Mesenchymal stem cell (in vitro differentiated cells and primary cell): ENCODE measurements at regions not wholly inside any gene's neighbourhood (a gene's known extent, or its start where the extent isn't known, plus 50 kb on each side); places are given as distances from the start of the nearest gene placed in this dataset.
"Not testable (repeated sequence)": the region's sequence is repeated elsewhere in the genome, so short reads cannot be mapped to it uniquely, and the experiment has no call there.

Source experiments
- DNase-seq: peaks from one replicate; pipeline ENCODE4 v3.0.0-alpha.2; 2013
- H2AFZ ChIP-seq: one replicate; pipeline ENCODE4 v1.6.1; 2013; ENCODE audit warnings: low read depth, mild to moderate bottlenecking, control low read depth, inconsistent platforms, low read length, moderate library complexity
- H2AK5ac ChIP-seq: 2 replicates; pipeline ENCODE4 v1.6.1; 2013; ENCODE audit warnings: low read length, moderate library complexity, mild to moderate bottlenecking, inconsistent platforms; ENCODE audit not compliant: severe bottlenecking
- H2BK120ac ChIP-seq: one replicate; pipeline ENCODE4 v1.6.1; 2013; ENCODE audit warnings: low read depth, mild to moderate bottlenecking, inconsistent platforms, low read length, moderate library complexity
- H2BK12ac ChIP-seq, 2 experiments: one replicate each; pipeline ENCODE4 v1.6.1; 2013; ENCODE audit warnings: inconsistent platforms in 2 of 2, low read length in 2 of 2, mild to moderate bottlenecking in 2 of 2, moderate library complexity in 2 of 2, control low read depth in 1 of 2
- H2BK15ac ChIP-seq: one replicate; pipeline ENCODE4 v1.6.1; 2013; ENCODE audit warnings: mild to moderate bottlenecking, low read depth, inconsistent platforms; ENCODE audit not compliant: poor library complexity, severe bottlenecking
- H2BK5ac ChIP-seq: 2 replicates; pipeline ENCODE4 v1.6.1; 2013; ENCODE audit warnings: low read depth, mild to moderate bottlenecking, low read length, control low read depth, inconsistent platforms; ENCODE audit not compliant: poor library complexity, severe bottlenecking
- H3K14ac ChIP-seq, 2 experiments: one replicate each; pipeline ENCODE4 v1.6.1; 2013; ENCODE audit warnings: inconsistent platforms in 2 of 2, low read length in 2 of 2, control low read depth in 1 of 2, mild to moderate bottlenecking in 1 of 2, moderate library complexity in 1 of 2
- H3K18ac ChIP-seq, 2 experiments: one replicate each; pipeline ENCODE4 v1.6.1; 2013; ENCODE audit warnings: inconsistent platforms in 2 of 2, low read length in 2 of 2, control low read depth in 1 of 2, low read depth in 1 of 2, mild to moderate bottlenecking in 1 of 2
- H3K23ac ChIP-seq, 2 experiments: one replicate each; pipeline ENCODE4 v1.6.1; 2013; ENCODE audit warnings: inconsistent platforms in 2 of 2, low read length in 2 of 2, mild to moderate bottlenecking in 2 of 2, moderate library complexity in 2 of 2, control low read depth in 1 of 2
- H3K27ac ChIP-seq: 2 replicates; pipeline ENCODE4 v1.5.1; 2013; ENCODE audit warnings: mild to moderate bottlenecking, moderate library complexity, low read length, control low read depth, inconsistent platforms; ENCODE audit not compliant: poor library complexity, severe bottlenecking
- H3K27me3 ChIP-seq, 2 experiments: 2 replicates each; pipeline versions ENCODE4 v1.6.1 to v1.7.0; 2013; ENCODE audit warnings: low read length in 2 of 2, mild to moderate bottlenecking in 2 of 2, moderate library complexity in 2 of 2, control low read depth in 1 of 2, inconsistent platforms in 1 of 2; ENCODE audit not compliant: control insufficient read depth in 1 of 2, insufficient read depth in 1 of 2
- H3K36me3 ChIP-seq, 2 experiments: 2 replicates each; pipeline versions ENCODE4 v1.6.1 to v1.7.0; 2013; ENCODE audit warnings: low read length in 2 of 2, control low read depth in 1 of 2, inconsistent platforms in 1 of 2, low read depth in 1 of 2, mild to moderate bottlenecking in 1 of 2; ENCODE audit not compliant: insufficient read depth in 2 of 2, control insufficient read depth in 1 of 2
- H3K4ac ChIP-seq, 2 experiments: one replicate each; pipeline ENCODE4 v1.6.1; 2013; ENCODE audit warnings: inconsistent platforms in 2 of 2, low read length in 2 of 2, mild to moderate bottlenecking in 2 of 2, moderate library complexity in 2 of 2, control low read depth in 1 of 2, low read depth in 1 of 2
- H3K4me1 ChIP-seq: 2 replicates; pipeline ENCODE4 v1.6.1; 2013; ENCODE audit warnings: low read depth, low read length, control low read depth; ENCODE audit not compliant: control insufficient read depth, insufficient read depth
- H3K4me2 ChIP-seq: 2 replicates; pipeline ENCODE4 v1.6.1; 2013; ENCODE audit warnings: low read length, mild to moderate bottlenecking, inconsistent platforms; ENCODE audit not compliant: poor library complexity, severe bottlenecking
- H3K4me3 ChIP-seq, 2 experiments: 2 replicates each; pipeline versions ENCODE4 v1.5.1 to v1.7.0; 2013; ENCODE audit warnings: low read length in 2 of 2, mild to moderate bottlenecking in 2 of 2, control low read depth in 1 of 2, low read depth in 1 of 2; ENCODE audit not compliant: insufficient read depth in 1 of 2
- H3K79me1 ChIP-seq: replicated peaks from 2 replicates; pipeline ENCODE4 v1.6.1; 2013; ENCODE audit warnings: mild to moderate bottlenecking, control low read depth, low read length, inconsistent platforms; ENCODE audit not compliant: poor library complexity, severe bottlenecking
- H3K9ac ChIP-seq: 2 replicates; pipeline ENCODE4 v1.7.0; 2013; ENCODE audit warnings: mild to moderate bottlenecking, low read length, moderate library complexity
- H3K9me3 ChIP-seq: 2 replicates; pipeline ENCODE4 v1.7.0; 2013; ENCODE audit warnings: mild to moderate bottlenecking, low read length; ENCODE audit not compliant: control insufficient read depth
- H4K8ac ChIP-seq: one replicate; pipeline ENCODE4 v1.6.1; 2013; ENCODE audit warnings: inconsistent platforms, mild to moderate bottlenecking, low read length, moderate library complexity
- H4K91ac ChIP-seq: one replicate; pipeline ENCODE4 v1.6.1; 2013; ENCODE audit warnings: mild to moderate bottlenecking, low read length, inconsistent platforms
- WGBS: methylation state at CpG from one replicate; pipeline ENCODE4 v1.1.7; 2013; ENCODE audit warnings: mixed read lengths; 5-methylcytosine and 5-hydroxymethylcytosine counted together

- H3K27me3 ChIP-seq, H2BK15ac ChIP-seq: not testable (repeated sequence)
Measured at GRCh38 chr4:78717712-78718111, 58.4 kb upstream of the BMP2K start.

GRCh38 chr4:78720204-78720603 is 55.9 kb upstream of the BMP2K start:
- Histone ChIP-seq H3K9me3 (no peaks in the 10 kb centered on the region), H3K14ac (no peak overlapping the region), H2BK12ac (no peak overlapping the region), H3K23ac (no peak overlapping the region), H4K8ac (no peak overlapping the region), H3K4me3 (no peak overlapping the region), H3K4me2 (no peak overlapping the region), H2BK15ac (no peak overlapping the region), H2AFZ (no peak overlapping the region), H2AK5ac (no peak overlapping the region), H3K4me1 (no peaks in the 10 kb centered on the region), H3K18ac (no peak overlapping the region), H3K27ac (no peak overlapping the region), H4K91ac (no peak overlapping the region), H2BK120ac (no peak overlapping the region), H3K4ac (no peak overlapping the region), H3K9ac (no peak overlapping the region), H2BK5ac (no peak overlapping the region), H3K79me1 (no peaks in the 10 kb centered on the region), H3K36me3 (no peaks in the 10 kb centered on the region), H3K27me3 (no peaks in the 10 kb centered on the region)
- WGBS = 98% methylated on average over 3 of the region's 3 CpGs
- no peak for DNase-seq

More at GRCh38 chr4:78717712-78718111, 58.4 kb upstream of the BMP2K start:
- 85% methylated on average over 8 of the region's 8 CpGs for WGBS
- not testable (repeated sequence) for H3K4me3 ChIP-seq, H3K27ac ChIP-seq, H2BK5ac ChIP-seq, H3K36me3 ChIP-seq, H2AFZ ChIP-seq, H2AK5ac ChIP-seq, DNase-seq, H4K8ac ChIP-seq, H2BK120ac ChIP-seq, H3K4ac ChIP-seq, H4K91ac ChIP-seq, H3K14ac ChIP-seq, H3K23ac ChIP-seq, H3K4me1 ChIP-seq, H2BK12ac ChIP-seq, H3K9me3 ChIP-seq, H3K18ac ChIP-seq, H3K9ac ChIP-seq, H3K4me2 ChIP-seq, H3K79me1 ChIP-seq

- Histone ChIP-seq H3K23ac (no peak overlapping the region), H3K4me1 (no peaks in the 10 kb centered on the region), H2BK5ac (no peak overlapping the region), H3K14ac (no peak overlapping the region), H3K18ac (no peak overlapping the region), H2BK12ac (no peak overlapping the region), H3K4me2 (no peak overlapping the region), H3K9me3 (no peaks in the 10 kb centered on the region), H3K4me3 (no peak overlapping the region), H3K9ac (no peak overlapping the region), H3K79me1 (no peaks in the 10 kb centered on the region), H4K8ac (no peak overlapping the region), H3K36me3 (no peaks in the 10 kb centered on the region), H2AFZ (no peak overlapping the region), H2AK5ac (no peak overlapping the region), H3K27me3 (no peaks in the 10 kb centered on the region), H2BK15ac (no peak overlapping the region), H3K4ac (no peak overlapping the region), H2BK120ac (no peak overlapping the region), H3K27ac (no peak overlapping the region), H4K91ac (no peak overlapping the region)
- WGBS = 81% methylated on average over 9 of the region's 10 CpGs
- DNase-seq = no peak
Measured at GRCh38 chr4:78720994-78721677, 55.0 kb upstream of the BMP2K start.

GRCh38 chr4:78721747-78722146 is 54.4 kb upstream of the BMP2K start:
- H4K91ac ChIP-seq = no peak overlapping the region
- H2BK15ac ChIP-seq = no peak overlapping the region
- H3K79me1 ChIP-seq = no peaks in the 10 kb centered on the region
- no peak overlapping the region for H3K4ac ChIP-seq
- DNase-seq = no peak
- no peak overlapping the region for H2BK12ac ChIP-seq
- H3K18ac ChIP-seq = no peak overlapping the region
- H3K4me2 ChIP-seq = no peak overlapping the region
- no peak overlapping the region for H3K27ac ChIP-seq
- no peaks in the 10 kb centered on the region for H3K9me3 ChIP-seq
- no peaks in the 10 kb centered on the region for H3K4me1 ChIP-seq
- H3K4me3 ChIP-seq = no peak overlapping the region
- H3K36me3 ChIP-seq = no peaks in the 10 kb centered on the region
- no peak overlapping the region for H3K14ac ChIP-seq
- H2AFZ ChIP-seq = no peak overlapping the region
- no peak overlapping the region for H3K23ac ChIP-seq
- no peak overlapping the region for H3K9ac ChIP-seq
- no peaks in the 10 kb centered on the region for H3K27me3 ChIP-seq
- H2BK120ac ChIP-seq = no peak overlapping the region
- no peak overlapping the region for H2BK5ac ChIP-seq
- 67% methylated on average over 4 of the region's 4 CpGs for WGBS
- H2AK5ac ChIP-seq = no peak overlapping the region
- no peak overlapping the region for H4K8ac ChIP-seq
